ENCODE measurements at regions not wholly inside any gene's neighbourhood (a gene's known extent, or its start where the extent isn't known, plus 50 kb on each side); places are given as distances from the start of the nearest gene placed in this dataset.
A peak's percentile ranks its signal among the peaks of the same experiment; 100 is the strongest.

GRCh38 chr3:51618496-51618895, 52.6 kb upstream of the TEX264 start:
- Histone ChIP-seq H3K27me3 (no peaks in the 10 kb centered on the region), H3K36me3 (no peaks in the 10 kb centered on the region), H3K9me3 (no peaks in the 10 kb centered on the region), H3K4me1 (peaks cover 22 to 35% of the 10 kb centered on the region in 2 donors), H3K4me3 (no peak overlapping the region), H3K27ac (no peak overlapping the region)
- TF ChIP-seq CTCF (IDR thresholded peaks at IDR 0.05 in 4 of 5, conservative IDR thresholded peaks at IDR 0.05 in 1 of 5) = no peak
- no peak for TF ChIP-seq POLR2A (IDR thresholded peaks at IDR 0.05)
- intact Hi-C loops (cut with DNase I; ENCODE audit: low total_unique reads) = no loop called here
- no peak for DNase-seq
- ATAC-seq = no peak
- in situ Hi-C loops (cut with MboI; ENCODE audit: low sequenced_read_pairs in 4 of 4) = no loop called here

- Histone ChIP-seq H3K9me3 (no peaks in the 10 kb centered on the region), H3K4me3 (no peak overlapping the region), H3K27ac (peak overlapping the region in 1 of 4 donors; percentile 77), H3K36me3 (no peaks in the 10 kb centered on the region), H3K27me3 (no peaks in the 10 kb centered on the region), H3K4me1 (peaks cover 22 to 35% of the 10 kb centered on the region in 2 donors)
- TF ChIP-seq CTCF (IDR thresholded peaks at IDR 0.05 in 4 of 5, conservative IDR thresholded peaks at IDR 0.05 in 1 of 5) = no peak
- TF ChIP-seq POLR2A (IDR thresholded peaks at IDR 0.05) = no peak
- in situ Hi-C loops (cut with MboI; ENCODE audit: low sequenced_read_pairs in 4 of 4) = no loop called here
- no peak for DNase-seq
- no peak for ATAC-seq
- intact Hi-C loops (cut with DNase I; ENCODE audit: low total_unique reads) = loop anchor here (10.0 kb wide), 1 partner anchor 85 kb away; the partner anchor contains the start of gene RAD54L2
These were observed 51.1 kb upstream of the TEX264 start for GRCh38 chr3:51619983-51620382.

GRCh38 chr3:51620543-51620942, 50.5 kb upstream of the TEX264 start:
- Histone ChIP-seq H3K36me3 (no peaks in the 10 kb centered on the region), H3K4me1 (peaks cover 22 to 35% of the 10 kb centered on the region in 2 donors), H3K27ac (peak overlapping the region; percentile 47 to 77 (median 72)), H3K9me3 (no peaks in the 10 kb centered on the region), H3K4me3 (no peak overlapping the region), H3K27me3 (no peaks in the 10 kb centered on the region)
- ATAC-seq (no peak), DNase-seq (no peak)
- intact Hi-C loops (cut with DNase I; ENCODE audit: low total_unique reads) (loop anchor here (10.0 kb wide), 1 partner anchor 86 kb away; the partner anchor contains the start of gene RAD54L2), in situ Hi-C loops (cut with MboI; ENCODE audit: low sequenced_read_pairs in 4 of 4) (no loop called here)
- TF ChIP-seq POLR2A (IDR thresholded peaks at IDR 0.05) = no peak
- TF ChIP-seq CTCF (IDR thresholded peaks at IDR 0.05 in 4 of 5, conservative IDR thresholded peaks at IDR 0.05 in 1 of 5) = no peak

GRCh38 chr3:51621091-51621892, 49.8 kb upstream of the TEX264 start:
- DNase-seq (peak; percentile 21 to 45), ATAC-seq (peak; percentile 82 to 90)
- Histone ChIP-seq H3K27me3 (no peaks in the 10 kb centered on the region), H3K36me3 (no peaks in the 10 kb centered on the region), H3K4me1 (peaks cover 28 to 35% of the 10 kb centered on the region in 2 donors), H3K4me3 (no peak overlapping the region), H3K9me3 (no peaks in the 10 kb centered on the region), H3K27ac (peak overlapping the region; percentile 47 to 77 (median 72))
- TF ChIP-seq POLR2A (IDR thresholded peaks at IDR 0.05) (no peak), CTCF (IDR thresholded peaks at IDR 0.05 in 4 of 5, conservative IDR thresholded peaks at IDR 0.05 in 1 of 5) (no peak)
- in situ Hi-C loops (cut with MboI; ENCODE audit: low sequenced_read_pairs in 4 of 4) = no loop called here
- intact Hi-C loops (cut with DNase I; ENCODE audit: low total_unique reads) = loop anchor here (10.0 kb wide), 1 partner anchor 86 kb away; the partner anchor contains the start of gene RAD54L2

Data from gastrocnemius medialis (tissue), 4 donors.